ENCODE measurements at regions not wholly inside any gene's neighbourhood (a gene's known extent, or its start where the extent isn't known, plus 50 kb on each side); places are given as distances from the start of the nearest gene placed in this dataset.

DNA sequence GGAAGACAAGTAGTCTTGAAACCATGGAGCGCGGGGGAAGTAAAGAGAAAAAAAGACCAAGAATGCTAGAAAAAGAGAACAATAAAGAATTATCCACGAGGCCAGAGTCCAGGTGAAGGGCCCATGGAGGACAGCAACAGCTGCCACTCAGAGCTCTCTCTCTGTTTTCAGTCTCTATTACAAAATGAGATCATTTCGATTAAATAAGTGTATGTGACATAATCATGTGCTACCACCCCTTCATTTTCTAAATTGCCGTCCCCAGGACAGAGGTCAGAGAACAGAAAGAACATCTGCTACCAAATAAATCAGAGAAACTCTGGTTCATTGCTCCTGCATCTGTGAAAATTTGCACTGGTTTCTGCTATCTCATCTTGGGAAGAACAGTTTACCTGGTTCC is 838.7 kb downstream of the RNF144A start:
- H3K27me3 Mint-ChIP-seq (ENCODE audit: low read depth): peaks cover 2% of the 10 kb centered on the region
- DNase-seq: no peak
- no peaks in the 10 kb centered on the region for H3K4me1 Mint-ChIP-seq
- TF ChIP-seq, protein P1, sequence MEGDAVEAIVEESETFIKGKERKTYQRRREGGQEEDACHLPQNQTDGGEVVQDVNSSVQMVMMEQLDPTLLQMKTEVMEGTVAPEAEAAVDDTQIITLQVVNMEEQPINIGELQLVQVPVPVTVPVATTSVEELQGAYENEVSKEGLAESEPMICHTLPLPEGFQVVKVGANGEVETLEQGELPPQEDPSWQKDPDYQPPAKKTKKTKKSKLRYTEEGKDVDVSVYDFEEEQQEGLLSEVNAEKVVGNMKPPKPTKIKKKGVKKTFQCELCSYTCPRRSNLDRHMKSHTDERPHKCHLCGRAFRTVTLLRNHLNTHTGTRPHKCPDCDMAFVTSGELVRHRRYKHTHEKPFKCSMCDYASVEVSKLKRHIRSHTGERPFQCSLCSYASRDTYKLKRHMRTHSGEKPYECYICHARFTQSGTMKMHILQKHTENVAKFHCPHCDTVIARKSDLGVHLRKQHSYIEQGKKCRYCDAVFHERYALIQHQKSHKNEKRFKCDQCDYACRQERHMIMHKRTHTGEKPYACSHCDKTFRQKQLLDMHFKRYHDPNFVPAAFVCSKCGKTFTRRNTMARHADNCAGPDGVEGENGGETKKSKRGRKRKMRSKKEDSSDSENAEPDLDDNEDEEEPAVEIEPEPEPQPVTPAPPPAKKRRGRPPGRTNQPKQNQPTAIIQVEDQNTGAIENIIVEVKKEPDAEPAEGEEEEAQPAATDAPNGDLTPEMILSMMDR (conservative IDR thresholded peaks at IDR 0.05): no peak
- no peak overlapping the region for H4K8ac ChIP-seq (replicated peaks; ENCODE audit: insufficient read length, low read depth, low read length)
- H3K4me1 ChIP-seq (ENCODE audit: insufficient read depth, low read length): no peaks in the 10 kb centered on the region
- no peak overlapping the region for H2AFZ ChIP-seq (ENCODE audit: low read length)
- no peak overlapping the region for H3K9ac ChIP-seq (ENCODE audit: extremely low read depth, insufficient read length, low read length)
- H2BK12ac ChIP-seq (ENCODE audit: insufficient read length, low read depth, low read length): no peak overlapping the region
- peaks cover 0 to 12% (median 7%) of the 10 kb centered on the region in 3 experiments; a peak in 4 of 7 replicates for H3K36me3 Mint-ChIP-seq (ENCODE audit: insufficient read depth in 1 of 3, low read depth in 3 of 3)
- no peaks in the 10 kb centered on the region for H3K79me1 ChIP-seq (ENCODE audit: insufficient read depth, low read depth, low read length, poor library complexity, severe bottlenecking)
- no peak overlapping the region for H4K5ac ChIP-seq (ENCODE audit: insufficient read length, low read depth, low read length)
- no peak overlapping the region for H3K23ac ChIP-seq (ENCODE audit: insufficient read length, low read depth, low read length)
- no peak overlapping the region for H2AK5ac ChIP-seq (ENCODE audit: insufficient read length, low read length)
- H3K27ac ChIP-seq (ENCODE audit: insufficient read length, low read depth, low read length): no peak overlapping the region
- WGBS (ENCODE audit: extremely low coverage, insufficient read length, low lambda C conversion rate): no CpG with 5 or more reads among the region's 5 CpGs
- no peak overlapping the region for H3K14ac ChIP-seq (ENCODE audit: insufficient read depth, low read length)
- peaks cover 7 to 24% of the 10 kb centered on the region in 2 experiments; a peak in 4 of 5 replicates for H3K9me3 Mint-ChIP-seq
- no peak overlapping the region for H3T11ph ChIP-seq (ENCODE audit: low read length)
- H3K27me3 ChIP-seq (ENCODE audit: insufficient read depth, low read length): no peaks in the 10 kb centered on the region
- no peak overlapping the region for H3K18ac ChIP-seq (ENCODE audit: insufficient read length, low read depth, low read length)
- no peak overlapping the region for H2BK5ac ChIP-seq (ENCODE audit: insufficient read length, low read length)
- no peak overlapping the region for H3K4me2 ChIP-seq (ENCODE audit: insufficient read depth, insufficient read length, low read length)
- no peaks in the 10 kb centered on the region for H3K23me2 ChIP-seq (ENCODE audit: insufficient read length, low read depth, low read length, poor library complexity, severe bottlenecking)
- no peak overlapping the region for H3K4me3 Mint-ChIP-seq
- H2BK15ac ChIP-seq (ENCODE audit: low read depth, low read length): no peak overlapping the region
- H3K79me2 ChIP-seq (ENCODE audit: insufficient read depth, low read length): no peaks in the 10 kb centered on the region
- H3K4ac ChIP-seq (ENCODE audit: low read depth, low read length): no peak overlapping the region
- H2BK120ac ChIP-seq (ENCODE audit: low read depth, low read length, poor library complexity, severe bottlenecking): no peak overlapping the region
- peaks cover 5% of the 10 kb centered on the region for H3K9me3 ChIP-seq (ENCODE audit: control insufficient read depth, low read depth, low read length)
- no peak overlapping the region for H3K56ac ChIP-seq (ENCODE audit: insufficient read length, low read depth, low read length)
- no peak overlapping the region for H2BK20ac ChIP-seq (ENCODE audit: low read depth, low read length, poor library complexity, severe bottlenecking)
- no peaks in the 10 kb centered on the region for H4K20me1 ChIP-seq (ENCODE audit: control insufficient read depth, insufficient read depth, insufficient read length)
- no peak overlapping the region for H4K91ac ChIP-seq (ENCODE audit: insufficient read length, low read depth, low read length)
- no peak overlapping the region for H3K27ac Mint-ChIP-seq

Measured in H9 (cell line).